Activated T-helper 1 cell treated with anti-CD3 and anti-CD28 coated beads, Interleukin-12 subunit alpha, Interleukin-12 subunit beta, Interleukin-2, Interleukin-4 antibody, amounts not matched to agents 30 ng/mL and 10 ng/mL and 1 ng/mL, durations not matched to agents 14 hours and 24 hours and 36 hours (primary cell): ENCODE measurements at regions not wholly inside any gene's neighbourhood (a gene's known extent, or its start where the extent isn't known, plus 50 kb on each side); places are given as distances from the start of the nearest gene placed in this dataset.

Experiments
- DNase-seq: peaks from one replicate; pipeline ENCODE4 v3.0.0; 2021; ENCODE audit warnings: low spot score
- H3K27ac Mint-ChIP-seq: one replicate; pipeline ENCODE4 v1.8.0; 2021; ENCODE audit warnings: mild to moderate bottlenecking, mixed read lengths
- H3K27me3 Mint-ChIP-seq: one replicate; pipeline ENCODE4 v1.8.0; 2022; ENCODE audit warnings: mild to moderate bottlenecking, moderate library complexity, mixed read lengths; ENCODE audit not compliant: insufficient read depth
- H3K36me3 Mint-ChIP-seq: one replicate; pipeline ENCODE4 v1.8.0; 2021; ENCODE audit warnings: low read depth, mixed read lengths
- H3K4me1 Mint-ChIP-seq: one replicate; pipeline ENCODE4 v1.8.0; 2021; ENCODE audit warnings: low read depth, mixed read lengths
- H3K4me3 Mint-ChIP-seq: one replicate; pipeline ENCODE4 v1.8.0; 2021; ENCODE audit warnings: mild to moderate bottlenecking, moderate library complexity, mixed read lengths
- H3K9me3 Mint-ChIP-seq: one replicate; pipeline ENCODE4 v1.8.0; 2021; ENCODE audit warnings: mixed read lengths
- intact Hi-C: fragments of 100-400 bp; cut with micrococcal nuclease; formaldehyde crosslinking; loops from one replicate; pipeline ENCODE4 v1.15.1; 2024

GRCh38 chr15:39242345-39242744 is 338.5 kb upstream of the THBS1 start:
- no peak overlapping the region for H3K4me3 Mint-ChIP-seq
- H3K27ac Mint-ChIP-seq = no peak overlapping the region
- intact Hi-C loops = no loop called here
- H3K4me1 Mint-ChIP-seq = no peaks in the 10 kb centered on the region
- no peak for DNase-seq
- peaks cover 4% of the 10 kb centered on the region for H3K27me3 Mint-ChIP-seq
- H3K9me3 Mint-ChIP-seq = no peaks in the 10 kb centered on the region
- H3K36me3 Mint-ChIP-seq = no peaks in the 10 kb centered on the region

GRCh38 chr15:39243396-39243795 is 337.5 kb upstream of the THBS1 start:
- DNase-seq = no peak
- H3K9me3 Mint-ChIP-seq = no peaks in the 10 kb centered on the region
- H3K27me3 Mint-ChIP-seq = peaks cover 7% of the 10 kb centered on the region
- H3K4me1 Mint-ChIP-seq = no peaks in the 10 kb centered on the region
- H3K27ac Mint-ChIP-seq = no peak overlapping the region
- no peaks in the 10 kb centered on the region for H3K36me3 Mint-ChIP-seq
- no peak overlapping the region for H3K4me3 Mint-ChIP-seq
- intact Hi-C loops = no loop called here

- DNase-seq = no peak
- Mint-ChIP-seq H3K27me3 (peaks cover 7% of the 10 kb centered on the region), H3K4me1 (no peaks in the 10 kb centered on the region), H3K9me3 (no peaks in the 10 kb centered on the region), H3K27ac (no peak overlapping the region), H3K36me3 (no peaks in the 10 kb centered on the region), H3K4me3 (no peak overlapping the region)
- intact Hi-C loops = no loop called here
Observed at GRCh38 chr15:39244776-39245175, 336.1 kb upstream of the THBS1 start.

GRCh38 chr15:39246523-39246922 is 334.4 kb upstream of the THBS1 start:
- no peak overlapping the region for H3K27ac Mint-ChIP-seq
- peaks cover 3% of the 10 kb centered on the region for H3K36me3 Mint-ChIP-seq
- H3K4me1 Mint-ChIP-seq = peaks cover 14% of the 10 kb centered on the region
- no peaks in the 10 kb centered on the region for H3K9me3 Mint-ChIP-seq
- intact Hi-C loops = no loop called here
- H3K27me3 Mint-ChIP-seq = peaks cover 4% of the 10 kb centered on the region
- DNase-seq = no peak
- H3K4me3 Mint-ChIP-seq = no peak overlapping the region

- no peak for DNase-seq
- Mint-ChIP-seq H3K4me3 (no peak overlapping the region), H3K36me3 (peaks cover 3% of the 10 kb centered on the region), H3K27ac (no peak overlapping the region), H3K9me3 (no peaks in the 10 kb centered on the region), H3K4me1 (peaks cover 25% of the 10 kb centered on the region), H3K27me3 (peaks cover 4% of the 10 kb centered on the region)
- intact Hi-C loops = no loop called here
Observed at GRCh38 chr15:39247574-39247973, 333.3 kb upstream of the THBS1 start.

GRCh38 chr15:39248204-39248603 is 332.7 kb upstream of the THBS1 start:
- Mint-ChIP-seq H3K27ac (no peak overlapping the region), H3K27me3 (peaks cover 4% of the 10 kb centered on the region)

GRCh38 chr15:39250001-39250400 is 330.9 kb upstream of the THBS1 start:
- Mint-ChIP-seq H3K27me3 (peaks cover 4% of the 10 kb centered on the region), H3K9me3 (no peaks in the 10 kb centered on the region), H3K4me1 (peaks cover 25% of the 10 kb centered on the region), H3K36me3 (peaks cover 3% of the 10 kb centered on the region), H3K27ac (no peak overlapping the region), H3K4me3 (no peak overlapping the region)
- no peak for DNase-seq
- intact Hi-C loops = no loop called here

More at GRCh38 chr15:39248204-39248603, 332.7 kb upstream of the THBS1 start:
- no peaks in the 10 kb centered on the region for H3K9me3 Mint-ChIP-seq
- DNase-seq = no peak
- H3K4me1 Mint-ChIP-seq = peaks cover 25% of the 10 kb centered on the region
- no peak overlapping the region for H3K4me3 Mint-ChIP-seq
- intact Hi-C loops = no loop called here
- peaks cover 3% of the 10 kb centered on the region for H3K36me3 Mint-ChIP-seq

- intact Hi-C loops = loop anchor here (1.0 kb wide), 1 partner anchor 108 kb away; no protein-coding TSS in a partner anchor
- peaks cover 3% of the 10 kb centered on the region for H3K36me3 Mint-ChIP-seq
- H3K4me1 Mint-ChIP-seq = peaks cover 25% of the 10 kb centered on the region
- no peak for DNase-seq
- H3K9me3 Mint-ChIP-seq = no peaks in the 10 kb centered on the region
- peaks cover 4% of the 10 kb centered on the region for H3K27me3 Mint-ChIP-seq
- peak overlapping the region; percentile 69 for H3K27ac Mint-ChIP-seq
- peak overlapping the region; percentile 27 for H3K4me3 Mint-ChIP-seq
Observed at GRCh38 chr15:39250460-39251186, 330.3 kb upstream of the THBS1 start.

- no peak overlapping the region for H3K4me3 Mint-ChIP-seq
- intact Hi-C loops = loop anchor here (1.0 kb wide), 1 partner anchor 109 kb away; no protein-coding TSS in a partner anchor
- peak overlapping the region; percentile 51 for H3K27ac Mint-ChIP-seq
- H3K4me1 Mint-ChIP-seq = peaks cover 25% of the 10 kb centered on the region
- no peaks in the 10 kb centered on the region for H3K9me3 Mint-ChIP-seq
- H3K36me3 Mint-ChIP-seq = peaks cover 3% of the 10 kb centered on the region
- H3K27me3 Mint-ChIP-seq = peaks cover 4% of the 10 kb centered on the region
- no peak for DNase-seq
Observed at GRCh38 chr15:39251413-39252133, 329.3 kb upstream of the THBS1 start.

GRCh38 chr15:39252134-39252470 is 328.8 kb upstream of the THBS1 start:
- intact Hi-C loops = no loop called here
- no peak overlapping the region for H3K27ac Mint-ChIP-seq
- H3K9me3 Mint-ChIP-seq = no peaks in the 10 kb centered on the region
- peaks cover 25% of the 10 kb centered on the region for H3K4me1 Mint-ChIP-seq
- DNase-seq = no peak
- H3K27me3 Mint-ChIP-seq = peaks cover 4% of the 10 kb centered on the region
- H3K4me3 Mint-ChIP-seq = no peak overlapping the region
- peaks cover 3% of the 10 kb centered on the region for H3K36me3 Mint-ChIP-seq

GRCh38 chr15:39253552-39253951 is 327.3 kb upstream of the THBS1 start:
- H3K27me3 Mint-ChIP-seq = no peaks in the 10 kb centered on the region
- no peak for DNase-seq
- no peaks in the 10 kb centered on the region for H3K9me3 Mint-ChIP-seq
- no peak overlapping the region for H3K27ac Mint-ChIP-seq
- peaks cover 3% of the 10 kb centered on the region for H3K36me3 Mint-ChIP-seq
- H3K4me1 Mint-ChIP-seq = peaks cover 25% of the 10 kb centered on the region
- intact Hi-C loops = no loop called here
- no peak overlapping the region for H3K4me3 Mint-ChIP-seq

- Mint-ChIP-seq H3K36me3 (peaks cover 3% of the 10 kb centered on the region), H3K9me3 (no peaks in the 10 kb centered on the region), H3K4me1 (peaks cover 25% of the 10 kb centered on the region), H3K4me3 (no peak overlapping the region), H3K27me3 (no peaks in the 10 kb centered on the region), H3K27ac (no peak overlapping the region)
- intact Hi-C loops = no loop called here
- no peak for DNase-seq
Observed at GRCh38 chr15:39254181-39254580, 326.7 kb upstream of the THBS1 start.

- Mint-ChIP-seq H3K4me1 (peaks cover 19% of the 10 kb centered on the region), H3K4me3 (no peak overlapping the region), H3K9me3 (no peaks in the 10 kb centered on the region), H3K36me3 (no peaks in the 10 kb centered on the region), H3K27ac (no peak overlapping the region), H3K27me3 (peaks cover 5% of the 10 kb centered on the region)
- no peak for DNase-seq
- intact Hi-C loops = no loop called here
Observed at GRCh38 chr15:39255760-39256159, 325.1 kb upstream of the THBS1 start.
